Kidney (tissue), 13 donors: ENCODE measurements at regions not wholly inside any gene's neighbourhood (a gene's known extent, or its start where the extent isn't known, plus 50 kb on each side); places are given as distances from the start of the nearest gene placed in this dataset.

Experiments
- DNase-seq, 5 donors: peaks; one replicate each; pipeline ENCODE4 v3.0.0-alpha.2; 2013 to 2020
- FAIRE-seq: peaks from 2 replicates; lab custom pipeline; 2012; peaks lifted over from hg19 to GRCh38; lab: Jason Lieb, UNC
- H3K27ac ChIP-seq, 2 donors: one replicate each; pipeline ENCODE4 v1.7.0; 2013; ENCODE audit warnings: low read depth in 2 of 2, low read length in 2 of 2, inconsistent platforms in 1 of 2
- H3K27me3 ChIP-seq: one replicate; pipeline ENCODE4 v1.7.1; 2013; ENCODE audit warnings: low read length, inconsistent platforms; ENCODE audit not compliant: control insufficient read depth, insufficient read depth
- H3K36me3 ChIP-seq, 3 donors: one replicate each; pipeline versions ENCODE4 v1.7.0 to v1.7.1; 2013; ENCODE audit warnings: low read length in 3 of 3, control low read depth in 1 of 3, inconsistent platforms in 1 of 3; ENCODE audit not compliant: insufficient read depth in 3 of 3, control insufficient read depth in 2 of 3
- H3K4me1 ChIP-seq, 3 donors: one replicate each; pipeline versions ENCODE4 v1.7.0 to v1.7.1; 2013; ENCODE audit warnings: low read length in 3 of 3, inconsistent platforms in 1 of 3, low read depth in 1 of 3; ENCODE audit not compliant: control insufficient read depth in 2 of 3, insufficient read depth in 2 of 3
- H3K4me3 ChIP-seq, 3 donors: one replicate each; pipeline versions ENCODE4 v1.7.0 to v1.8.1; 2013; ENCODE audit warnings: low read length in 3 of 3, control low read depth in 1 of 3, inconsistent platforms in 1 of 3
- H3K9ac ChIP-seq, 3 donors: one replicate each; pipeline versions ENCODE4 v1.7.0 to v1.7.1; 2013; ENCODE audit warnings: low read length in 3 of 3, control low read depth in 1 of 3, inconsistent platforms in 1 of 3
- H3K9me3 ChIP-seq, 3 donors: one replicate each; pipeline versions ENCODE4 v1.7.0 to v1.7.1; 2013; ENCODE audit warnings: low read length in 3 of 3, control low read depth in 1 of 3, inconsistent platforms in 1 of 3; ENCODE audit not compliant: control insufficient read depth in 2 of 3, insufficient read depth in 1 of 3
- CTCF ChIP-seq: IDR thresholded peaks from 3 replicates; pipeline ENCODE4 v1.5.1; 2012; ENCODE audit warnings: mild to moderate bottlenecking, moderate library complexity, borderline replicate concordance; ENCODE audit not compliant: insufficient read depth; ENCODE audit errors: extremely low read depth
- intact Hi-C: fragments of 100-400 bp; cut with DNase I; formaldehyde crosslinking; loops from one replicate; pipeline ENCODE4 v1.11.1; 2022
- donor health status: control.
- donor health status: control.
- donor health status: control.
- donor health status: control.
- donor health status: control.
- donor health status: DM: yes; HTN: yes; CAD: no.
- donor health status: Normal renal cell carcinoma (clear cell type).

GRCh38 chr19:28744014-28744413 is 468.9 kb downstream of the UQCRFS1 start:
- peak; percentile 30 for FAIRE-seq
- no peak for TF ChIP-seq CTCF
- Histone ChIP-seq H3K9ac (no peak overlapping the region), H3K4me1 (no peaks in the 10 kb centered on the region), H3K9me3 (no peaks in the 10 kb centered on the region), H3K36me3 (no peaks in the 10 kb centered on the region), H3K27ac (no peak overlapping the region), H3K4me3 (no peak overlapping the region), H3K27me3 (no peaks in the 10 kb centered on the region)
- no peak for DNase-seq
- intact Hi-C loops: no loop called here

- H3K4me1 ChIP-seq: no peaks in the 10 kb centered on the region
- DNase-seq (peak in 2 of 5 donors; percentile 69 to 71), FAIRE-seq (peak; percentile 86)
- H3K36me3 ChIP-seq: no peaks in the 10 kb centered on the region
- H3K27ac ChIP-seq: no peak overlapping the region
- peak; percentile 56 for TF ChIP-seq CTCF
- no peaks in the 10 kb centered on the region for H3K27me3 ChIP-seq
- H3K9me3 ChIP-seq: no peaks in the 10 kb centered on the region
- H3K9ac ChIP-seq: peak overlapping the region in 1 of 3 donors; percentile 39
- H3K4me3 ChIP-seq: peak overlapping the region in 1 of 3 donors; percentile 29
- intact Hi-C loops: loop anchor here (10.0 kb wide), 1 partner anchor 528 kb away; no protein-coding TSS in a partner anchor
Observed at GRCh38 chr19:28737021-28737895, 475.7 kb downstream of the UQCRFS1 start.

- Histone ChIP-seq H3K4me1 (no peaks in the 10 kb centered on the region), H3K36me3 (no peaks in the 10 kb centered on the region), H3K27ac (no peak overlapping the region), H3K9me3 (no peaks in the 10 kb centered on the region), H3K27me3 (no peaks in the 10 kb centered on the region), H3K4me3 (peak overlapping the region in 1 of 3 donors; percentile 29), H3K9ac (no peak overlapping the region)
- no peak for FAIRE-seq
- no peak for TF ChIP-seq CTCF
- intact Hi-C loops: loop anchor here (10.0 kb wide), 1 partner anchor 528 kb away; no protein-coding TSS in a partner anchor
- DNase-seq: no peak
Observed at GRCh38 chr19:28736528-28736927, 476.4 kb downstream of the UQCRFS1 start.
